ENCODE measurements at regions not wholly inside any gene's neighbourhood (a gene's known extent, or its start where the extent isn't known, plus 50 kb on each side); places are given as distances from the start of the nearest gene placed in this dataset.
"Not testable (repeated sequence)": the region's sequence is repeated elsewhere in the genome, so short reads cannot be mapped to it uniquely, and the experiment has no call there.

GRCh38 chr14:105760691-105761344 is 234.4 kb downstream of the TMEM121 start:
- H3K27ac ChIP-seq: no peak overlapping the region
- TF ChIP-seq POLR2A (IDR thresholded peaks at IDR 0.05): no peak
- no peak for TF ChIP-seq CTCF (IDR thresholded peaks at IDR 0.05)
- no peaks in the 10 kb centered on the region for H3K27me3 ChIP-seq
- DNase-seq: no peak
- H3K9me3 ChIP-seq: no peaks in the 10 kb centered on the region
- no peak overlapping the region for H3K4me3 ChIP-seq
- H3K4me1 ChIP-seq: no peaks in the 10 kb centered on the region
- WGBS, 2 donors: 72 to 83% methylated on average over 7 to 9 of the region's 18 CpGs
- intact Hi-C loops (cut with DNase I): no loop called here
- H3K36me3 ChIP-seq: no peaks in the 10 kb centered on the region

- H3K36me3 ChIP-seq; H3K27ac ChIP-seq; DNase-seq; H3K9me3 ChIP-seq; H3K27me3 ChIP-seq; H3K4me1 ChIP-seq; intact Hi-C loops (cut with DNase I); H3K4me3 ChIP-seq: not testable (repeated sequence)
- 20 to 70% methylated on average over 1 to 4 of the region's 5 CpGs for WGBS, 2 donors
Observed at GRCh38 chr14:105761345-105761740, 235.0 kb downstream of the TMEM121 start.

- no peak for DNase-seq
- TF ChIP-seq POLR2A (IDR thresholded peaks at IDR 0.05): no peak
- no peak for TF ChIP-seq CTCF (IDR thresholded peaks at IDR 0.05)
- no peak overlapping the region for H3K4me3 ChIP-seq
- H3K4me1 ChIP-seq: no peaks in the 10 kb centered on the region
- no peaks in the 10 kb centered on the region for H3K36me3 ChIP-seq
- 77 to 80% methylated on average over 7 to 9 of the region's 9 CpGs for whole genome bisulfite sequencing, 2 donors
- H3K9me3 ChIP-seq: no peaks in the 10 kb centered on the region
- intact Hi-C loops (cut with DNase I): no loop called here
- H3K27me3 ChIP-seq: no peaks in the 10 kb centered on the region
- H3K27ac ChIP-seq: no peak overlapping the region
Observed at GRCh38 chr14:105761842-105762241, 235.5 kb downstream of the TMEM121 start.

GRCh38 chr14:105762262-105762661 is 235.9 kb downstream of the TMEM121 start:
- H3K27ac ChIP-seq; intact Hi-C loops (cut with DNase I); H3K9me3 ChIP-seq: not testable (repeated sequence)

GRCh38 chr14:105764254-105764901 is 238.0 kb downstream of the TMEM121 start:
- H3K36me3 ChIP-seq; H3K27ac ChIP-seq; intact Hi-C loops (cut with DNase I); DNase-seq; H3K9me3 ChIP-seq; H3K4me3 ChIP-seq; H3K27me3 ChIP-seq; H3K4me1 ChIP-seq: not testable (repeated sequence)
- WGBS, 2 donors: 83% methylated on average over 10 of the region's 35 CpGs; no CpG with 5 or more reads in 1 of the 2 donors

More at GRCh38 chr14:105762262-105762661, 235.9 kb downstream of the TMEM121 start:
- not testable (repeated sequence) for H3K27me3 ChIP-seq, DNase-seq, H3K4me3 ChIP-seq, H3K36me3 ChIP-seq, H3K4me1 ChIP-seq
- WGBS, 2 donors: no CpG with 5 or more reads among the region's 11 CpGs

GRCh38 chr14:105765072-105765825 is 238.9 kb downstream of the TMEM121 start:
- DNase-seq; H3K4me3 ChIP-seq; H3K4me1 ChIP-seq; H3K27ac ChIP-seq; H3K36me3 ChIP-seq; H3K27me3 ChIP-seq; intact Hi-C loops (cut with DNase I); H3K9me3 ChIP-seq: not testable (repeated sequence)
- WGBS, 2 donors: 48% methylated on average over 5 of the region's 23 CpGs; no CpG with 5 or more reads in 1 of the 2 donors

GRCh38 chr14:105765893-105766614 is 239.7 kb downstream of the TMEM121 start:
- intact Hi-C loops (cut with DNase I): no loop called here
- H3K4me3 ChIP-seq: no peak overlapping the region
- TF ChIP-seq POLR2A (IDR thresholded peaks at IDR 0.05): no peak
- TF ChIP-seq CTCF (IDR thresholded peaks at IDR 0.05): no peak
- DNase-seq: no peak
- H3K27me3 ChIP-seq: no peaks in the 10 kb centered on the region
- H3K9me3 ChIP-seq: no peaks in the 10 kb centered on the region
- WGBS, 2 donors: 74 to 81% methylated on average over 3 of the region's 9 CpGs
- no peak overlapping the region for H3K27ac ChIP-seq
- no peaks in the 10 kb centered on the region for H3K4me1 ChIP-seq
- no peaks in the 10 kb centered on the region for H3K36me3 ChIP-seq
